Astrocyte (in vitro differentiated cells and primary cell): ENCODE measurements at regions not wholly inside any gene's neighbourhood (a gene's known extent, or its start where the extent isn't known, plus 50 kb on each side); places are given as distances from the start of the nearest gene placed in this dataset.

Source experiments
- DNase-seq: peaks from one replicate; pipeline ENCODE4 v3.0.0-alpha.2; 2010; ENCODE audit warnings: low read depth
- FAIRE-seq: peaks from 2 replicates; lab custom pipeline; 2011; peaks lifted over from hg19 to GRCh38; lab: Jason Lieb, UNC
- H2AFZ ChIP-seq: 2 replicates; pipeline ENCODE4 v1.6.0; 2012; ENCODE audit warnings: low read depth, low read length, inconsistent platforms
- H3K27ac ChIP-seq: 2 replicates; pipeline ENCODE4 v1.5.1; 2011; ENCODE audit warnings: low read depth, low read length, inconsistent platforms
- H3K27me3 ChIP-seq: 2 replicates; pipeline ENCODE4 v1.6.0; 2011; ENCODE audit warnings: low read length, inconsistent platforms; ENCODE audit not compliant: insufficient read depth
- H3K36me3 ChIP-seq: 2 replicates; pipeline ENCODE4 v1.5.1; 2011; ENCODE audit warnings: low read length, inconsistent platforms; ENCODE audit not compliant: insufficient read depth
- H3K4me1 ChIP-seq: 2 replicates; pipeline ENCODE4 v1.5.1; 2011; ENCODE audit warnings: low read length, inconsistent platforms; ENCODE audit not compliant: insufficient read depth
- H3K4me2 ChIP-seq: 2 replicates; pipeline ENCODE4 v1.6.0; 2012; ENCODE audit warnings: low read length, inconsistent platforms
- H3K4me3 ChIP-seq: 2 replicates; pipeline ENCODE4 v1.5.1; 2011; ENCODE audit warnings: low read depth, mild to moderate bottlenecking, low read length, inconsistent platforms; ENCODE audit not compliant: insufficient read depth
- H3K79me2 ChIP-seq: 2 replicates; pipeline ENCODE4 v1.6.0; 2012; ENCODE audit warnings: mild to moderate bottlenecking, low read length, inconsistent platforms; ENCODE audit not compliant: insufficient read depth
- H3K9ac ChIP-seq: 2 replicates; pipeline ENCODE4 v1.6.0; 2012; ENCODE audit warnings: mild to moderate bottlenecking, low read length, inconsistent platforms
- H3K9me3 ChIP-seq: 2 replicates; pipeline ENCODE4 v1.5.1; 2012; ENCODE audit warnings: low read depth, mild to moderate bottlenecking, low read length, inconsistent platforms; ENCODE audit not compliant: insufficient read depth
- H4K20me1 ChIP-seq: 2 replicates; pipeline ENCODE4 v1.6.0; 2012; ENCODE audit warnings: low read length, inconsistent platforms; ENCODE audit not compliant: insufficient read depth
- H3K27ac Mint-ChIP-seq: one replicate; pipeline ENCODE4 v1.8.0; 2021; ENCODE audit warnings: mild to moderate bottlenecking, mixed read lengths; ENCODE audit not compliant: unreplicated experiment
- H3K27me3 Mint-ChIP-seq: one replicate; pipeline ENCODE4 v1.8.0; 2021; ENCODE audit warnings: low read depth, mixed read lengths; ENCODE audit not compliant: unreplicated experiment
- H3K36me3 Mint-ChIP-seq: one replicate; pipeline ENCODE4 v1.8.0; 2021; ENCODE audit warnings: low read depth, mixed read lengths; ENCODE audit not compliant: unreplicated experiment
- H3K4me1 Mint-ChIP-seq: one replicate; pipeline ENCODE4 v1.8.0; 2021; ENCODE audit warnings: low read depth, mixed read lengths; ENCODE audit not compliant: unreplicated experiment
- H3K4me3 Mint-ChIP-seq: one replicate; pipeline ENCODE4 v1.8.0; 2021; ENCODE audit warnings: mild to moderate bottlenecking, moderate library complexity, mixed read lengths; ENCODE audit not compliant: unreplicated experiment
- H3K9me3 Mint-ChIP-seq: one replicate; pipeline ENCODE4 v1.8.0; 2021; ENCODE audit warnings: mild to moderate bottlenecking, mixed read lengths; ENCODE audit not compliant: unreplicated experiment
- EZH2 ChIP-seq: IDR thresholded peaks from 2 replicates; pipeline ENCODE4 v1.6.1; 2012; ENCODE audit warnings: mild to moderate bottlenecking, low read length, inconsistent platforms; ENCODE audit not compliant: insufficient read depth
- TF ChIP-seq, protein P1 (sequence below): IDR thresholded peaks from 2 replicates; pipeline ENCODE4 v1.5.1; 2011; ENCODE audit warnings: low read depth, mild to moderate bottlenecking, inconsistent platforms, low read length, moderate library complexity; ENCODE audit not compliant: insufficient read depth

DNA sequence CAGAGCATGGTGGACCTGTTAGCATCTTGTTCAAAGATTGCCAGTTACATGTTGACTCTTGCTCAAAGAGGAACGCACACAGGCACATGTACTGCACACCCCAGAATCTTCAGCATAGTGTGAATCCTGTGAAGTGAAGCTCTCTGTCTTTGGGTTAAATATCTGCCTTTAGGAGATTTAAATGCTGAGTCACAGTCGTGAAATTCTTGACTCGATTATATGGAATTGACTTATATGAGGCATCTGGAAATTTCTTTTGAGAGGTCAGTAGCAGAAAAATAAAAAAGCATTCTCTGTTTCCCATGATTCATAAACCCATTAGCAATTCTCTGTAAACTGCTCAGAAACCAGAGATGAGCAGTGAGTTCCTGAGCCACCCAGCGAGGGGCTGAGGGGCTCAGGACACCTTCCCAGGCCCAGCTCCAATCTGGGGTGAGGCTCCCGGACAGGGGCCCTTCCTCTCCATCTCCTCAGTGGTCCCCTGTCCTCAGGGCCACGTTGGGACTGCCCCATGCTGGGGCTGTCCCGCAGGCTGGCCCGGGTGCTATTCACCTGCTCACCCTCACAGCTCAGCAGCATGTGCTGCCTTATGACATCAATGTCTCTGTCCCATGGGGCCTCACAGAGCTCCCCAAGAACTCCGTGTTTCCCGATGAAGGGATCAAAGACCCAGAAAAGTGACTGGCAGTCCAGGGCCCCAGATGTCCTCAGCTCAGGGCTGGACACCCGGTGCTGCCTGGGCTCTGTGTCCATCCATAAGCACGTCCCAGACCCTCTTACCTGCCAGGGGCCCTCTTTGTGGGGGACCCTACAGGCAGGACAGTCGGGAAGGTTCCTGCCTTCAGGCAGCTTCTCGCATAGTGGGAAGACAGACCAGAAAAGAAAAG, 50.0 kb upstream of the INSIG1 start:
- Mint-ChIP-seq H3K9me3 (peaks cover 23% of the 10 kb centered on the region), H3K36me3 (peaks cover 2% of the 10 kb centered on the region), H3K27me3 (peaks cover 23% of the 10 kb centered on the region), H3K27ac (peak overlapping the region; percentile 36), H3K4me1 (peaks cover 5% of the 10 kb centered on the region), H3K4me3 (no peak overlapping the region)
- Histone ChIP-seq H3K9me3 (no peaks in the 10 kb centered on the region), H3K27me3 (no peaks in the 10 kb centered on the region), H3K4me1 (peaks cover 4% of the 10 kb centered on the region), H3K4me3 (no peak overlapping the region), H3K36me3 (no peaks in the 10 kb centered on the region), H3K4me2 (no peak overlapping the region), H2AFZ (peak overlapping the region; percentile 11), H3K79me2 (no peaks in the 10 kb centered on the region), H3K27ac (no peak overlapping the region), H4K20me1 (no peaks in the 10 kb centered on the region), H3K9ac (no peak overlapping the region)
- TF ChIP-seq, protein P1, sequence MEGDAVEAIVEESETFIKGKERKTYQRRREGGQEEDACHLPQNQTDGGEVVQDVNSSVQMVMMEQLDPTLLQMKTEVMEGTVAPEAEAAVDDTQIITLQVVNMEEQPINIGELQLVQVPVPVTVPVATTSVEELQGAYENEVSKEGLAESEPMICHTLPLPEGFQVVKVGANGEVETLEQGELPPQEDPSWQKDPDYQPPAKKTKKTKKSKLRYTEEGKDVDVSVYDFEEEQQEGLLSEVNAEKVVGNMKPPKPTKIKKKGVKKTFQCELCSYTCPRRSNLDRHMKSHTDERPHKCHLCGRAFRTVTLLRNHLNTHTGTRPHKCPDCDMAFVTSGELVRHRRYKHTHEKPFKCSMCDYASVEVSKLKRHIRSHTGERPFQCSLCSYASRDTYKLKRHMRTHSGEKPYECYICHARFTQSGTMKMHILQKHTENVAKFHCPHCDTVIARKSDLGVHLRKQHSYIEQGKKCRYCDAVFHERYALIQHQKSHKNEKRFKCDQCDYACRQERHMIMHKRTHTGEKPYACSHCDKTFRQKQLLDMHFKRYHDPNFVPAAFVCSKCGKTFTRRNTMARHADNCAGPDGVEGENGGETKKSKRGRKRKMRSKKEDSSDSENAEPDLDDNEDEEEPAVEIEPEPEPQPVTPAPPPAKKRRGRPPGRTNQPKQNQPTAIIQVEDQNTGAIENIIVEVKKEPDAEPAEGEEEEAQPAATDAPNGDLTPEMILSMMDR = no peak
- no peak for TF ChIP-seq EZH2
- FAIRE-seq (no peak), DNase-seq (no peak)
